Gastrocnemius medialis (tissue), 4 donors: ENCODE measurements at regions not wholly inside any gene's neighbourhood (a gene's known extent, or its start where the extent isn't known, plus 50 kb on each side); places are given as distances from the start of the nearest gene placed in this dataset.

Experiments
- ATAC-seq, 2 donors: fragments of 150-250 bp; one replicate each; pipeline ENCODE4 v1.9.1; 2016
- DNase-seq, 2 donors: peaks; one replicate each; pipeline ENCODE4 v3.0.0-alpha.2; 2019
- H3K27ac ChIP-seq, 4 donors: fragments of 200-600 bp; sonication (generic); 1 replicate in 1 of 4; 2 replicates in 3 of 4; pipeline ENCODE4 v1.5.1; 2016 to 2018; ENCODE audit warnings: mild to moderate bottlenecking in 2 of 4, moderate library complexity in 1 of 4
- H3K27me3 ChIP-seq, 3 donors: fragments of 200-600 bp; sonication (generic) in 2 of 3; 1 replicate in 1 of 3; 2 replicates in 2 of 3; pipeline versions ENCODE4 v1.5.1 to v1.6.0; 2016 to 2019; ENCODE audit warnings: mild to moderate bottlenecking in 1 of 3, moderate library complexity in 1 of 3
- H3K36me3 ChIP-seq, 2 donors: fragments of 200-600 bp; sonication (generic) in 1 of 2; one replicate each; pipeline ENCODE4 v1.5.1; 2017 to 2018
- H3K4me1 ChIP-seq, 2 donors: fragments of 200-600 bp; sonication (generic) in 1 of 2; one replicate each; pipeline ENCODE4 v1.5.1; 2016 to 2017; ENCODE audit warnings: mild to moderate bottlenecking in 2 of 2
- H3K4me3 ChIP-seq, 4 donors: fragments of 200-600 bp; sonication (generic) in 3 of 4; 1 replicate in 1 of 4; 2 replicates in 3 of 4; pipeline ENCODE4 v1.5.1; 2016 to 2019; ENCODE audit warnings: mild to moderate bottlenecking in 2 of 4
- H3K9me3 ChIP-seq, 3 donors: fragments of 200-600 bp; sonication (generic) in 2 of 3; 1 replicate in 1 of 3; 2 replicates in 2 of 3; pipeline ENCODE4 v1.5.1; 2016 to 2019
- CTCF ChIP-seq, 5 experiments: fragments of 450-650 bp in 3 of 5; fragments of 200-600 bp in 2 of 5; sonication (generic) in 2 of 5; IDR thresholded peaks in 4 of 5; conservative IDR thresholded peaks in 1 of 5; 1 replicate in 4 of 5; 2 replicates in 1 of 5; pipeline ENCODE4 v1.5.1; 2016 to 2019; ENCODE audit warnings: antibody characterized with exemption in 5 of 5, mild to moderate bottlenecking in 3 of 5, moderate library complexity in 3 of 5
- POLR2A ChIP-seq, 2 donors: fragments of 450-650 bp; IDR thresholded peaks; one replicate each; pipeline ENCODE4 v1.6.1; 2017; ENCODE audit warnings: antibody characterized with exemption in 2 of 2, mild to moderate bottlenecking in 2 of 2, moderate library complexity in 2 of 2
- in situ Hi-C, 4 donors: fragments of 200-750 bp; cut with MboI; loops; one replicate each; pipeline versions ENCODE4 v1.15.0 to v1.8.0; 2017; ENCODE audit warnings: low sequenced_read_pairs in 4 of 4
- intact Hi-C: fragments of 100-400 bp; cut with DNase I; formaldehyde crosslinking; loops from one replicate; pipeline ENCODE4 v1.15.1; 2023; ENCODE audit warnings: low total_unique reads

- H3K27ac ChIP-seq: no peak overlapping the region
- H3K36me3 ChIP-seq: no peaks in the 10 kb centered on the region
- no peak for TF ChIP-seq POLR2A (IDR thresholded peaks at IDR 0.05)
- no peak for TF ChIP-seq CTCF (IDR thresholded peaks at IDR 0.05 in 4 of 5, conservative IDR thresholded peaks at IDR 0.05 in 1 of 5)
- intact Hi-C loops (no loop called here), in situ Hi-C loops (no loop called here)
- no peaks in the 10 kb centered on the region for H3K4me1 ChIP-seq
- H3K27me3 ChIP-seq: no peaks in the 10 kb centered on the region
- ATAC-seq (no peak), DNase-seq (no peak)
- no peak overlapping the region for H3K4me3 ChIP-seq
- H3K9me3 ChIP-seq: no peaks in the 10 kb centered on the region
Observed at GRCh38 chr5:117741655-117742206, 1167.1 kb upstream of the SEMA6A start.

GRCh38 chr5:117740268-117740667 lies 1165.6 kb upstream of the SEMA6A start:
- intact Hi-C loops (no loop called here), in situ Hi-C loops (no loop called here)
- Histone ChIP-seq H3K27me3 (no peaks in the 10 kb centered on the region), H3K4me3 (no peak overlapping the region), H3K36me3 (no peaks in the 10 kb centered on the region), H3K27ac (no peak overlapping the region), H3K4me1 (no peaks in the 10 kb centered on the region), H3K9me3 (no peaks in the 10 kb centered on the region)
- ATAC-seq (no peak), DNase-seq (no peak)
- TF ChIP-seq POLR2A (IDR thresholded peaks at IDR 0.05): no peak
- no peak for TF ChIP-seq CTCF (IDR thresholded peaks at IDR 0.05 in 4 of 5, conservative IDR thresholded peaks at IDR 0.05 in 1 of 5)

- H3K4me1 ChIP-seq: no peaks in the 10 kb centered on the region
- H3K27me3 ChIP-seq: no peaks in the 10 kb centered on the region
- in situ Hi-C loops (no loop called here), intact Hi-C loops (no loop called here)
- TF ChIP-seq CTCF (IDR thresholded peaks at IDR 0.05 in 4 of 5, conservative IDR thresholded peaks at IDR 0.05 in 1 of 5): no peak
- no peak for TF ChIP-seq POLR2A (IDR thresholded peaks at IDR 0.05)
- H3K27ac ChIP-seq: no peak overlapping the region
- DNase-seq (no peak), ATAC-seq (no peak)
- H3K9me3 ChIP-seq: no peaks in the 10 kb centered on the region
- no peaks in the 10 kb centered on the region for H3K36me3 ChIP-seq
- no peak overlapping the region for H3K4me3 ChIP-seq
Observed at GRCh38 chr5:117738571-117738970, 1163.9 kb upstream of the SEMA6A start.

- H3K27ac ChIP-seq: no peak overlapping the region
- H3K36me3 ChIP-seq: no peaks in the 10 kb centered on the region
- no peaks in the 10 kb centered on the region for H3K27me3 ChIP-seq
- in situ Hi-C loops (no loop called here), intact Hi-C loops (no loop called here)
- H3K4me3 ChIP-seq: no peak overlapping the region
- no peak for TF ChIP-seq CTCF (IDR thresholded peaks at IDR 0.05 in 4 of 5, conservative IDR thresholded peaks at IDR 0.05 in 1 of 5)
- no peak for TF ChIP-seq POLR2A (IDR thresholded peaks at IDR 0.05)
- H3K9me3 ChIP-seq: no peaks in the 10 kb centered on the region
- ATAC-seq (no peak), DNase-seq (no peak)
- H3K4me1 ChIP-seq: no peaks in the 10 kb centered on the region
Observed at GRCh38 chr5:117736698-117737097, 1162.1 kb upstream of the SEMA6A start.

- Histone ChIP-seq H3K27ac (no peak overlapping the region), H3K27me3 (no peaks in the 10 kb centered on the region), H3K4me1 (no peaks in the 10 kb centered on the region), H3K4me3 (no peak overlapping the region), H3K36me3 (no peaks in the 10 kb centered on the region), H3K9me3 (no peaks in the 10 kb centered on the region)
- DNase-seq: no peak
- in situ Hi-C loops: no loop called here
- intact Hi-C loops: no loop called here
- no peak for ATAC-seq
- TF ChIP-seq CTCF (IDR thresholded peaks at IDR 0.05 in 4 of 5, conservative IDR thresholded peaks at IDR 0.05 in 1 of 5): no peak
- no peak for TF ChIP-seq POLR2A (IDR thresholded peaks at IDR 0.05)
Observed at GRCh38 chr5:117734056-117734455, 1159.4 kb upstream of the SEMA6A start.
